ENCODE measurements at regions not wholly inside any gene's neighbourhood (a gene's known extent, or its start where the extent isn't known, plus 50 kb on each side); places are given as distances from the start of the nearest gene placed in this dataset.

GRCh38 chr18:65365245-65365980, 385.4 kb upstream of the CDH7 start:
- TF ChIP-seq CTCF (conservative IDR thresholded peaks at IDR 0.05; ENCODE audit: low read length) = no peak
- no peak for TF ChIP-seq EZH2phosphoT487 (IDR thresholded peaks at IDR 0.05; ENCODE audit: borderline replicate concordance, low read depth, low read length)
